A673 (cell line): ENCODE measurements at regions not wholly inside any gene's neighbourhood (a gene's known extent, or its start where the extent isn't known, plus 50 kb on each side); places are given as distances from the start of the nearest gene placed in this dataset.

Experiments used
- CTCF ChIP-seq: fragments of 300-800, 200-600 bp; sonication (generic); conservative IDR thresholded peaks from 2 replicates; pipeline ENCODE4 v1.5.1; 2017; ENCODE audit warnings: low read depth, mild to moderate bottlenecking, antibody characterized with exemption, low read length, moderate library complexity, mixed read lengths
- EZH2 ChIP-seq: fragments of 200-600 bp; sonication (generic); IDR thresholded peaks from 2 replicates; pipeline ENCODE4 v1.6.1; 2017; ENCODE audit warnings: borderline replicate concordance, low read depth, mild to moderate bottlenecking, mixed read lengths, antibody characterized with exemption, low read length; ENCODE audit not compliant: poor library complexity, severe bottlenecking

- TF ChIP-seq CTCF (no peak), EZH2 (no peak)
Observed at GRCh38 chr1:221878134-221878533, 136.2 kb upstream of the DUSP10 start.
